ENCODE measurements at regions not wholly inside any gene's neighbourhood (a gene's known extent, or its start where the extent isn't known, plus 50 kb on each side); places are given as distances from the start of the nearest gene placed in this dataset.
"Not testable (repeated sequence)": the region's sequence is repeated elsewhere in the genome, so short reads cannot be mapped to it uniquely, and the experiment has no call there.

- Histone ChIP-seq H3K36me3 (replicated peaks; ENCODE audit: low read depth, low read length) (no peaks in the 10 kb centered on the region), H3K27me3 (ENCODE audit: low read depth, low read length) (no peaks in the 10 kb centered on the region), H3K9ac (ENCODE audit: low read length) (no peak overlapping the region), H3K9me3 (ENCODE audit: insufficient read depth, low read length) (no peaks in the 10 kb centered on the region), H4K20me1 (ENCODE audit: insufficient read depth, low read length) (no peaks in the 10 kb centered on the region), H3K4me3 (ENCODE audit: low read length) (no peak overlapping the region), H3K79me2 (ENCODE audit: low read length) (no peaks in the 10 kb centered on the region), H3K4me1 (ENCODE audit: low read length) (no peaks in the 10 kb centered on the region), H3K27ac (ENCODE audit: low read length) (no peak overlapping the region), H2AFZ (ENCODE audit: low read depth, low read length) (no peak overlapping the region), H3K4me2 (ENCODE audit: low read length) (no peak overlapping the region)
- no peak for TF ChIP-seq CTCF (IDR thresholded peaks at IDR 0.05; ENCODE audit: low read depth, low read length)
- TF ChIP-seq EZH2phosphoT487 (IDR thresholded peaks at IDR 0.05; ENCODE audit: low read depth) = no peak
These were observed 627.6 kb downstream of the MCTP2 start for GRCh38 chr15:94858920-94859319.

GRCh38 chr15:94864600-94864999, 633.2 kb downstream of the MCTP2 start:
- no peak overlapping the region for H3K4me3 ChIP-seq (ENCODE audit: low read length)
- H2AFZ ChIP-seq (ENCODE audit: low read depth, low read length) = no peak overlapping the region
- H3K36me3 ChIP-seq (replicated peaks; ENCODE audit: low read depth, low read length) = no peaks in the 10 kb centered on the region
- no peaks in the 10 kb centered on the region for H3K4me1 ChIP-seq (ENCODE audit: low read length)
- H3K27me3 ChIP-seq (ENCODE audit: low read depth, low read length) = no peaks in the 10 kb centered on the region
- H3K9me3 ChIP-seq (ENCODE audit: insufficient read depth, low read length) = no peaks in the 10 kb centered on the region
- no peak overlapping the region for H3K4me2 ChIP-seq (ENCODE audit: low read length)
- H3K79me2 ChIP-seq (ENCODE audit: low read length) = no peaks in the 10 kb centered on the region
- no peaks in the 10 kb centered on the region for H4K20me1 ChIP-seq (ENCODE audit: insufficient read depth, low read length)
- H3K9ac ChIP-seq (ENCODE audit: low read length) = no peak overlapping the region
- H3K27ac ChIP-seq (ENCODE audit: low read length) = no peak overlapping the region
- TF ChIP-seq EZH2phosphoT487 (IDR thresholded peaks at IDR 0.05; ENCODE audit: low read depth) (no peak), CTCF (IDR thresholded peaks at IDR 0.05; ENCODE audit: low read depth, low read length) (no peak)

GRCh38 chr15:94868265-94868664, 636.9 kb downstream of the MCTP2 start:
- H3K4me3 ChIP-seq (ENCODE audit: low read length); H3K9me3 ChIP-seq (ENCODE audit: insufficient read depth, low read length); H3K36me3 ChIP-seq (replicated peaks; ENCODE audit: low read depth, low read length); H3K4me1 ChIP-seq (ENCODE audit: low read length); H3K9ac ChIP-seq (ENCODE audit: low read length); H2AFZ ChIP-seq (ENCODE audit: low read depth, low read length); H3K27me3 ChIP-seq (ENCODE audit: low read depth, low read length); H4K20me1 ChIP-seq (ENCODE audit: insufficient read depth, low read length); H3K4me2 ChIP-seq (ENCODE audit: low read length); H3K79me2 ChIP-seq (ENCODE audit: low read length); H3K27ac ChIP-seq (ENCODE audit: low read length): not testable (repeated sequence)

- no peak overlapping the region for H3K27ac ChIP-seq (ENCODE audit: low read length)
- TF ChIP-seq EZH2phosphoT487 (IDR thresholded peaks at IDR 0.05; ENCODE audit: low read depth) (no peak), CTCF (IDR thresholded peaks at IDR 0.05; ENCODE audit: low read depth, low read length) (no peak)
- H3K9me3 ChIP-seq (ENCODE audit: insufficient read depth, low read length) = no peaks in the 10 kb centered on the region
- no peak overlapping the region for H2AFZ ChIP-seq (ENCODE audit: low read depth, low read length)
- H3K9ac ChIP-seq (ENCODE audit: low read length) = no peak overlapping the region
- H3K27me3 ChIP-seq (ENCODE audit: low read depth, low read length) = no peaks in the 10 kb centered on the region
- H3K4me2 ChIP-seq (ENCODE audit: low read length) = no peak overlapping the region
- no peaks in the 10 kb centered on the region for H3K36me3 ChIP-seq (replicated peaks; ENCODE audit: low read depth, low read length)
- H3K4me3 ChIP-seq (ENCODE audit: low read length) = no peak overlapping the region
- no peaks in the 10 kb centered on the region for H4K20me1 ChIP-seq (ENCODE audit: insufficient read depth, low read length)
- H3K4me1 ChIP-seq (ENCODE audit: low read length) = no peaks in the 10 kb centered on the region
- no peaks in the 10 kb centered on the region for H3K79me2 ChIP-seq (ENCODE audit: low read length)
These were observed 644.2 kb downstream of the MCTP2 start for GRCh38 chr15:94875550-94875949.

- Histone ChIP-seq H3K36me3 (replicated peaks; ENCODE audit: low read depth, low read length) (no peaks in the 10 kb centered on the region), H3K9ac (ENCODE audit: low read length) (no peak overlapping the region), H4K20me1 (ENCODE audit: insufficient read depth, low read length) (no peaks in the 10 kb centered on the region), H3K79me2 (ENCODE audit: low read length) (no peaks in the 10 kb centered on the region), H3K9me3 (ENCODE audit: insufficient read depth, low read length) (no peaks in the 10 kb centered on the region), H3K27me3 (ENCODE audit: low read depth, low read length) (no peaks in the 10 kb centered on the region), H3K4me2 (ENCODE audit: low read length) (no peak overlapping the region), H3K27ac (ENCODE audit: low read length) (no peak overlapping the region), H3K4me3 (ENCODE audit: low read length) (no peak overlapping the region), H3K4me1 (ENCODE audit: low read length) (no peaks in the 10 kb centered on the region), H2AFZ (ENCODE audit: low read depth, low read length) (no peak overlapping the region)
- no peak for TF ChIP-seq CTCF (IDR thresholded peaks at IDR 0.05; ENCODE audit: low read depth, low read length)
- TF ChIP-seq EZH2phosphoT487 (IDR thresholded peaks at IDR 0.05; ENCODE audit: low read depth) = no peak
These were observed 646.5 kb downstream of the MCTP2 start for GRCh38 chr15:94877833-94878232.

Measured in OCI-LY3 (cell line).